ENCODE measurements at regions not wholly inside any gene's neighbourhood (a gene's known extent, or its start where the extent isn't known, plus 50 kb on each side); places are given as distances from the start of the nearest gene placed in this dataset.

- TF ChIP-seq, protein P1, sequence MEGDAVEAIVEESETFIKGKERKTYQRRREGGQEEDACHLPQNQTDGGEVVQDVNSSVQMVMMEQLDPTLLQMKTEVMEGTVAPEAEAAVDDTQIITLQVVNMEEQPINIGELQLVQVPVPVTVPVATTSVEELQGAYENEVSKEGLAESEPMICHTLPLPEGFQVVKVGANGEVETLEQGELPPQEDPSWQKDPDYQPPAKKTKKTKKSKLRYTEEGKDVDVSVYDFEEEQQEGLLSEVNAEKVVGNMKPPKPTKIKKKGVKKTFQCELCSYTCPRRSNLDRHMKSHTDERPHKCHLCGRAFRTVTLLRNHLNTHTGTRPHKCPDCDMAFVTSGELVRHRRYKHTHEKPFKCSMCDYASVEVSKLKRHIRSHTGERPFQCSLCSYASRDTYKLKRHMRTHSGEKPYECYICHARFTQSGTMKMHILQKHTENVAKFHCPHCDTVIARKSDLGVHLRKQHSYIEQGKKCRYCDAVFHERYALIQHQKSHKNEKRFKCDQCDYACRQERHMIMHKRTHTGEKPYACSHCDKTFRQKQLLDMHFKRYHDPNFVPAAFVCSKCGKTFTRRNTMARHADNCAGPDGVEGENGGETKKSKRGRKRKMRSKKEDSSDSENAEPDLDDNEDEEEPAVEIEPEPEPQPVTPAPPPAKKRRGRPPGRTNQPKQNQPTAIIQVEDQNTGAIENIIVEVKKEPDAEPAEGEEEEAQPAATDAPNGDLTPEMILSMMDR (IDR thresholded peaks at IDR 0.05), result no peak
- TF ChIP-seq REST (IDR thresholded peaks at IDR 0.05; ENCODE audit: insufficient read depth in 1 of 2, low read depth in 2 of 2, low read length in 1 of 2), result no peak
- no peak for TF ChIP-seq TCF7L2 (IDR thresholded peaks at IDR 0.05; ENCODE audit: low read depth, low read length)
- no peak for TF ChIP-seq SIN3A (IDR thresholded peaks at IDR 0.05; ENCODE audit: borderline replicate concordance, insufficient read depth, low read depth, low read length)
- no peak for TF ChIP-seq POLR2AphosphoS5 (IDR thresholded peaks at IDR 0.05; ENCODE audit: low read depth, low read length)
- Histone ChIP-seq H3K9me3 (ENCODE audit: control insufficient read depth, insufficient read depth, low read depth, low read length) (no peaks in the 10 kb centered on the region), H3K27me3 (ENCODE audit: control insufficient read depth, insufficient read depth, low read length) (no peaks in the 10 kb centered on the region), H3K4me1 (ENCODE audit: control insufficient read depth, insufficient read depth, low read length) (0 out of 2 replicates have a peak, but pooled peaks cover 3% of the 10 kb centered on the region), H3K27ac (ENCODE audit: low read length) (no peak overlapping the region), H3K36me3 (ENCODE audit: control insufficient read depth, insufficient read depth, low read length) (no peaks in the 10 kb centered on the region), H3K4me3 (ENCODE audit: low read depth in 2 of 2, low read length in 2 of 2) (no peak overlapping the region)
- CTCF ChIA-PET, result no interaction called here
- POLR2A ChIA-PET, result no interaction called here
- intact Hi-C loops (cut with micrococcal nuclease; ENCODE audit: unreplicated experiment), result no loop called here
- ATAC-seq (no peak), DNase-seq (ENCODE audit: low read depth, low spot score) (no peak)
- in situ Hi-C loops (cut with HindIII; ENCODE audit: low pct_unique_long_range_greater_than_20kb, low sequenced_read_pairs), result no loop called here
- no TSS peak for BruUV-seq (replicated peaks)
These were observed 274.9 kb downstream of the LMO4 start for GRCh38 chr1:87603626-87604025.

DNA sequence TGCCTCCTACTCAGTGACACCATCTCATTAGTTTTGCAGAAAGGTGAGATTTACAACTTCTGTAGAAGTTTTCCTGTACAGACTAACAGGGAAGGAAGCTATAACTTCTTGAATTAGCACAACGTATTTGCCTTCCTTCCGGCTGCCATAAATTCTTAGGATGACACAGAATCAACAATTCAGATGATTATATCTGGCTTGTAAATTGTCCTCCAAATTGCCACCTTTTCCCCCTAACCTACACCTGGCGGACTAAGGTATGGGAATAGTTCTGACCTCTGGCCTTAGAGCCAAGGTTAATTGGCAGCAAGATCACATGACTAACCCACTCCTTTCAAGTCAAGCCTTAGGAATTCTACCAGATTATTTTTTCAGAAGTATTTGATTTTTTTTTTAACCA is 284.3 kb downstream of the LMO4 start:
- H3K4me3 ChIP-seq (ENCODE audit: low read depth in 2 of 2, low read length in 2 of 2), result no peak overlapping the region
- no peaks in the 10 kb centered on the region for H3K27me3 ChIP-seq (ENCODE audit: control insufficient read depth, insufficient read depth, low read length)
- in situ Hi-C loops (cut with HindIII; ENCODE audit: low pct_unique_long_range_greater_than_20kb, low sequenced_read_pairs), result no loop called here
- no peak overlapping the region for H3K27ac ChIP-seq (ENCODE audit: low read length)
- DNase-seq (ENCODE audit: low read depth, low spot score) (no peak), ATAC-seq (no peak)
- no TSS peak for BruUV-seq (replicated peaks)
- no peaks in the 10 kb centered on the region for H3K4me1 ChIP-seq (ENCODE audit: control insufficient read depth, insufficient read depth, low read length)
- ChIA-PET POLR2A (no interaction called here), CTCF (no interaction called here)
- no peak for TF ChIP-seq SIN3A (IDR thresholded peaks at IDR 0.05; ENCODE audit: borderline replicate concordance, insufficient read depth, low read depth, low read length)
- TF ChIP-seq TCF7L2 (IDR thresholded peaks at IDR 0.05; ENCODE audit: low read depth, low read length), result no peak
- TF ChIP-seq, protein P1 (IDR thresholded peaks at IDR 0.05), result no peak
- TF ChIP-seq REST (IDR thresholded peaks at IDR 0.05; ENCODE audit: insufficient read depth in 1 of 2, low read depth in 2 of 2, low read length in 1 of 2), result no peak
- no peak for TF ChIP-seq POLR2AphosphoS5 (IDR thresholded peaks at IDR 0.05; ENCODE audit: low read depth, low read length)
- H3K9me3 ChIP-seq (ENCODE audit: control insufficient read depth, insufficient read depth, low read depth, low read length), result no peaks in the 10 kb centered on the region
- intact Hi-C loops (cut with micrococcal nuclease; ENCODE audit: unreplicated experiment), result no loop called here
- H3K36me3 ChIP-seq (ENCODE audit: control insufficient read depth, insufficient read depth, low read length), result no peaks in the 10 kb centered on the region

Measured in Panc1 (cell line).